ENCODE measurements at regions not wholly inside any gene's neighbourhood (a gene's known extent, or its start where the extent isn't known, plus 50 kb on each side); places are given as distances from the start of the nearest gene placed in this dataset.

DNA sequence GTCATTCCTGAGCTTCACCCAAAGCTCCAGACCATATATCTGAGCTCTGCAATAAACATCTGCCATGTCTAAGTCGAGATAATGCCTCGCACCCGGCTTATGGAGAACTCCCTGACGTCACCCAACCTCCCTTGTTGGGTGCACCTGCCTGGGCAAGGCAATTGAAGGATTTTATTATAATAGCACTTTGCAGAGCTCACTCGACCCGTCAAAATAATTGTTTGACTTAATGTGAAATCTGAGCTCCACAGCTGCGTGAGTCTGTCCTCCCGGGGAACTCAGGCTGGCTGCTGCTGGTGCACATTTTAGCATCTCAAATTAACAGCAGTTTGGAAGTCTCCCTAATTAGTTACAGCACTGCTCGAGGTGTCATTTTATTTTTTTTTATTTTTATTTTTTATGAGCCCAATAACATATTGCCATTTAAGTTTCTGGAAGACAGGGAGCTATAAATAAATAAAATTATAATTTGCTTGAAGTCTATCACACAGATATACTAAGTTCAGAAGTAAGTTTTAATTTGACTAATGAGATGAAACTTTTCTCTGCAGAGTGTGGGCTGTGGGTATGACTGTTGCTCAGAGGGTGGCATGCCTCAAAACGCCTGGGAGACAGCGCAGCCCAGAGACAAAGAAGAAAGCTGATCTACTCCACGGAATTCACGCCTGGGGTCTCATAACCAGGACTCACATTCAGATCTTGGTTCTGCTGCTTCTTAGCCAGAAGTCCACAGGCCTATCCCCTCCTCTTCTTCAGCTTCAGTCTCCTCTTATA is 401.4 kb upstream of the C16orf82 start:
- Mint-ChIP-seq H3K4me3 (no peak overlapping the region), H3K27ac (peak overlapping the region; percentile 51), H3K9me3 (peaks cover 9% of the 10 kb centered on the region), H3K27me3 (ENCODE audit: insufficient read depth) (no peaks in the 10 kb centered on the region), H3K36me3 (ENCODE audit: low read depth) (peaks cover 3% of the 10 kb centered on the region), H3K4me1 (ENCODE audit: low read depth) (peaks cover 30% of the 10 kb centered on the region)
- DNase-seq (ENCODE audit: low spot score): no peak
- intact Hi-C loops (cut with micrococcal nuclease): loop anchor here (2.0 to 5.0 kb wide), 2 partner anchors 107 to 127 kb away; no protein-coding TSS in a partner anchor

DNA sequence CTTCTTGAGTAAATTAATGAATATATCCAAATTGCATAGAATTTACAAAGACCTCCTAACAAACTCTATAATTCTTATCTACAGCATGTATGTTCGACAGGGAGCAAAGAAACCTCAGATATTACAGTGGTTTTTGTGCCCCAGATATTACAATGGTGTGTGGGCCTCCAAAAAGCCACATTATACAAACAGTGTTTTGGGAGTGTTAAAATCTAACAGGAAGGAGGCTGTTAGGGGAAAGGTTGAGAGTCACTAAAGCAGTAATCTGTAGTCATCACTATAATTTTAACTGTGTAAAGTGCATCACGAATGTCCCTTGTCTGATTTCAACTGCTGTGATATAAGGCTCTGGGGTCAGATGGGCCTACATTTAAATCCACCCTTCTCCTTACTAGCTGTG is 400.2 kb upstream of the C16orf82 start:
- no peaks in the 10 kb centered on the region for H3K27me3 Mint-ChIP-seq (ENCODE audit: insufficient read depth)
- intact Hi-C loops (cut with micrococcal nuclease): loop anchor here (5.0 kb wide), 1 partner anchor 126 kb away; no protein-coding TSS in a partner anchor
- peak overlapping the region; percentile 48 for H3K27ac Mint-ChIP-seq
- DNase-seq (ENCODE audit: low spot score): no peak
- peaks cover 17% of the 10 kb centered on the region for H3K9me3 Mint-ChIP-seq
- peaks cover 3% of the 10 kb centered on the region for H3K36me3 Mint-ChIP-seq (ENCODE audit: low read depth)
- no peak overlapping the region for H3K4me3 Mint-ChIP-seq
- H3K4me1 Mint-ChIP-seq (ENCODE audit: low read depth): peaks cover 36% of the 10 kb centered on the region

DNA sequence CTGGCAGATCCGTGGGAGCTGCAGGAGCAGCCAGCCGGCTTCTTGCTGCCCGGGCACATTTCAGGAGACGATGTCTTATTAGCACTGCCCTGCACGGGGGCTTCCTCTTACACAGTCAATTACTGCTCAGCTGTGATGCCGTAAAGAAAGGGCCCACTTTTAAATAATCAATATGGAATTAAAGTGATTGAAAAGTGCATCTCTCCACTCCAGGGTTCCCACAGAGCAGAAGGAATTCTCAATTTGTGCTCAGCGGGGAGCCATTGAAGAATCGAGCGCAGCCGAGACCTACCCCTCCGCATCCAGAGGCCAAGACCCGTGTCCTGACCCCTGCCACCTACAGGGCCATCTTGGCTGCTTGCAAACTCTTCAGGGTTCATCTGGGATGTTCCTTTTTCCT is 399.4 kb upstream of the C16orf82 start:
- DNase-seq (ENCODE audit: low spot score): no peak
- Mint-ChIP-seq H3K4me1 (ENCODE audit: low read depth) (peaks cover 44% of the 10 kb centered on the region), H3K27ac (no peak overlapping the region), H3K4me3 (no peak overlapping the region), H3K9me3 (peaks cover 22% of the 10 kb centered on the region), H3K36me3 (ENCODE audit: low read depth) (peaks cover 3% of the 10 kb centered on the region), H3K27me3 (ENCODE audit: insufficient read depth) (no peaks in the 10 kb centered on the region)
- intact Hi-C loops (cut with micrococcal nuclease): loop anchor here (5.0 kb wide), 1 partner anchor 125 kb away; no protein-coding TSS in a partner anchor

DNA sequence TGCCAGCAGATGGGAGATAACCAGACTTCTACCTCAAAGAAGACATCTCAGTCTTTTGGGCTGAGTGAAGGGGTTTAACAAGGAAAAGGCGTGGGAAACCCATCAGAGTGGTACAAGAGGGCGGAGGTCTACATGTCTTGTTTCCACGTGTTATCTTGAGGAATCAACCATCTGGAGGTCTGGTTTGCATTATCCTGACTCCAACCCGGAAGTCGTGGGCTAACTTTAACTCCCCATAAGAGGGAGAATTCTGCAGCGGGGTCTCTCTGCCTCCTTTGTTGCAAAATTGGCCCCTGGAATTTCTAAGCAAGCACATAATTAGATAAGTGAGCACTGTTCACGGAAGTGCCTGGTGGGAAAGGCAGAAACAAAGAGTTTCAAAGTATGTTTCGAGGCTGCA is 398.7 kb upstream of the C16orf82 start:
- no peaks in the 10 kb centered on the region for H3K27me3 Mint-ChIP-seq (ENCODE audit: insufficient read depth)
- H3K36me3 Mint-ChIP-seq (ENCODE audit: low read depth): peaks cover 7% of the 10 kb centered on the region
- H3K27ac Mint-ChIP-seq: peak overlapping the region; percentile 26
- H3K4me3 Mint-ChIP-seq: no peak overlapping the region
- peaks cover 51% of the 10 kb centered on the region for H3K4me1 Mint-ChIP-seq (ENCODE audit: low read depth)
- no peak for DNase-seq (ENCODE audit: low spot score)
- H3K9me3 Mint-ChIP-seq: peaks cover 28% of the 10 kb centered on the region
- intact Hi-C loops (cut with micrococcal nuclease): loop anchor here (5.0 kb wide), 1 partner anchor 124 kb away; no protein-coding TSS in a partner anchor

DNA sequence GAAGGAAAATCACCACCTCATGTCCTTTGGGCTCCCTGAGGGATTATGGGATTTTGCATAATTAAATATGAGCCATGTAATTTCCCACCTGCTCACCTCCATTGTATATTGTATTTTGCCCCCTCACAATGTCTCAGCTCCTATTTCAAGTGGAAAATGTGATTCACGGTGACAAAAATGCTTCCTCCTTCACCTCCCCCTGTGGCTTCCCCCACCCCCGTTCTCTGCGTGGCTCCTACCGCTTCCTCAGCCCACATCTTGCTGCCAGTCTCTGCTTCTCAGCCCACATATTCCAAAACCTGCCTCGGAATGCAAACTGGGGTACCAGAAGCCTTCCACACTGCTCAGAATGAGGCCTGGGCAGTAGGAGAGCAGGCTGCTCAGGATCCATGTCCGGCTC is 394.5 kb upstream of the C16orf82 start:
- intact Hi-C loops (cut with micrococcal nuclease): loop anchor here (1.0 to 2.0 kb wide), 3 partner anchors 74 to 706 kb away; no protein-coding TSS in a partner anchor
- Mint-ChIP-seq H3K4me1 (ENCODE audit: low read depth) (peaks cover 43% of the 10 kb centered on the region), H3K4me3 (peak overlapping the region; percentile 34), H3K9me3 (peaks cover 53% of the 10 kb centered on the region), H3K27me3 (ENCODE audit: insufficient read depth) (peaks cover 3% of the 10 kb centered on the region), H3K36me3 (ENCODE audit: low read depth) (peaks cover 16% of the 10 kb centered on the region), H3K27ac (peak overlapping the region; percentile 83)
- no peak for DNase-seq (ENCODE audit: low spot score)

DNA sequence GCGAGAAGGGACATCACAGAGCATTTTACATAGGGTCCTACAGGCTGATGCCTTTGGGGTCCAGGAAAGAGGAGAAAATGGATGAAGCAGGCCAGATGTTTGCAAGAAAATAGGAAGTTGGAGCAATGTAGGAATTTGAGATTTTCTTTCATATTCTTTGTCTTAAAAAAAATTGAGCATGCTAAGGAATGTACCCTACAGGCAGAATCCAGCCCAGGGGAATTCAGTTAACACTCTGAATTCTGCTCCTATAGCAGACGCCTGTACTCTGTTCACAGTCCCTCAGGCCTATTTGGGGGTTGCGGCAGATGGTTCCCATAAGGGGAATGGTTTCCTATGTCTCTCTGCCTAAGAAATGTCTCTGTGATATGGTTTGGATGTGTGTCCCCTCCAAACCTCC is 393.7 kb upstream of the C16orf82 start:
- H3K27ac Mint-ChIP-seq: peak overlapping the region; percentile 83

DNA sequence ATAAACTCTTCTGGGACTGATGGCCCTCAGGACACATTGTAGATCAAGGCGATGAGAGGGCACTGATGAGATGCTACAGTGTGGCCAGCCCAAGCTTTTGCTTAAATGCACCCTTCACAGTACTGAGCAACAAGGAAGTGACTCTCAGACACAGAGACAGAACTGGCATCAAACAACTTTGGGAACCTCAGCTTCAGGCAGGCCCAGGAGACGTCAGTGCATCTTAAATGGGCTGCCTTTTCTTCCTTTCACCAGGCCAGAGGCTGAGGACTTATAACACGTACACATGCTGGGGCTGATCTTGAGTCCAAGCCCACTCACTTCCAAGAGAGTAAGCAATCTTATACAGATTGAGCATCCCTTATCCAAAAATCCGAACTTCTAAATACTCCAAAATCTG is 386.1 kb upstream of the C16orf82 start:
- no peak for DNase-seq (ENCODE audit: low spot score)
- Mint-ChIP-seq H3K27me3 (ENCODE audit: insufficient read depth) (peaks cover 5% of the 10 kb centered on the region), H3K4me1 (ENCODE audit: low read depth) (no peaks in the 10 kb centered on the region), H3K27ac (no peak overlapping the region), H3K36me3 (ENCODE audit: low read depth) (no peaks in the 10 kb centered on the region), H3K9me3 (peaks cover 3% of the 10 kb centered on the region), H3K4me3 (no peak overlapping the region)
- intact Hi-C loops (cut with micrococcal nuclease): no loop called here

More for the DNA sequence above, 393.7 kb upstream of the C16orf82 start:
- Mint-ChIP-seq H3K4me1 (ENCODE audit: low read depth) (peaks cover 43% of the 10 kb centered on the region), H3K36me3 (ENCODE audit: low read depth) (peaks cover 16% of the 10 kb centered on the region), H3K27me3 (ENCODE audit: insufficient read depth) (peaks cover 3% of the 10 kb centered on the region), H3K9me3 (peaks cover 53% of the 10 kb centered on the region), H3K4me3 (no peak overlapping the region)
- DNase-seq (ENCODE audit: low spot score): no peak
- intact Hi-C loops (cut with micrococcal nuclease): loop anchor here (2.0 kb wide), 1 partner anchor 100 kb away; no protein-coding TSS in a partner anchor

DNA sequence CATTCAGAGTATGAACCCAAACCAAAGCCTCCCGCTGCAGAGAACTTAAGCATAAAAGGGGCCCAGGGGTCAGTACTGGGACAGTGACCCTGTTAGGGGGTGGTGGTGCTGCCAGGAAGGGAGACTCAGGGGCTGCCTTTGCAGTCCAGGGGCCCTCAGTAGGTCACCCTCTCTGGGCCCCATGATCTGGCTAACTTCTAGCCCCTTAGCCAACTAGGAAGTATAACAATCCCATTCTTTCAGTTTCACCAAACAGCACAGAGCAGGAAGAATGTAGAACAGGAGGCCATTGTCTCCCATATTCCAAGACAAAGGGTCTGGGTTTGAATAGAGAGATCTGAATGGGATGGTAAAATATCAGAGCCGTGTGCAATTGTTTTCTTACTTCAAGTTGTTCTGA is 378.6 kb upstream of the C16orf82 start:
- H3K36me3 Mint-ChIP-seq (ENCODE audit: low read depth): no peaks in the 10 kb centered on the region
- no peak overlapping the region for H3K4me3 Mint-ChIP-seq
- H3K27ac Mint-ChIP-seq: no peak overlapping the region
- no peaks in the 10 kb centered on the region for H3K4me1 Mint-ChIP-seq (ENCODE audit: low read depth)
- H3K9me3 Mint-ChIP-seq: peaks cover 4% of the 10 kb centered on the region
- H3K27me3 Mint-ChIP-seq (ENCODE audit: insufficient read depth): peaks cover 5% of the 10 kb centered on the region
- intact Hi-C loops (cut with micrococcal nuclease): no loop called here
- no peak for DNase-seq (ENCODE audit: low spot score)

DNA sequence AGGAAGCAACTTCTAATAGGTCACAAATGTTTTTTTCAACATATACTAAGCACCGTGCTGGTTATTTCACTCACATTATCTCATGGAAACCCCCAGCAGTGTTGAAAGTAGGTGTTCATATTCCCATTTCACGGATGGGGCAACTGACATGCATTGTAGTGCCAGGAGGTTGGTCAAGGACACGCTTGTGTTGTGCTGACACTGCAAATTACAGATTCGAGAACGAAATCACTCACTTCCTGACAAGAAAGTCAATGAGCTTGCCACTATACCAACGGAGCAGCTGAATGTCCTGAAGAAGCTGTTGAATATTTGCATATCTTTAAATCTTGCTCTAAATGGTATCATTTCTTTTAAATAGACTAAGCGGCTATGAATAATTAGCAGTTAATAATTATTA is 378.0 kb upstream of the C16orf82 start:
- DNase-seq (ENCODE audit: low spot score): no peak
- Mint-ChIP-seq H3K36me3 (ENCODE audit: low read depth) (no peaks in the 10 kb centered on the region), H3K9me3 (peaks cover 4% of the 10 kb centered on the region), H3K27ac (no peak overlapping the region), H3K4me3 (no peak overlapping the region), H3K4me1 (ENCODE audit: low read depth) (no peaks in the 10 kb centered on the region), H3K27me3 (ENCODE audit: insufficient read depth) (peaks cover 5% of the 10 kb centered on the region)
- intact Hi-C loops (cut with micrococcal nuclease): no loop called here

DNA sequence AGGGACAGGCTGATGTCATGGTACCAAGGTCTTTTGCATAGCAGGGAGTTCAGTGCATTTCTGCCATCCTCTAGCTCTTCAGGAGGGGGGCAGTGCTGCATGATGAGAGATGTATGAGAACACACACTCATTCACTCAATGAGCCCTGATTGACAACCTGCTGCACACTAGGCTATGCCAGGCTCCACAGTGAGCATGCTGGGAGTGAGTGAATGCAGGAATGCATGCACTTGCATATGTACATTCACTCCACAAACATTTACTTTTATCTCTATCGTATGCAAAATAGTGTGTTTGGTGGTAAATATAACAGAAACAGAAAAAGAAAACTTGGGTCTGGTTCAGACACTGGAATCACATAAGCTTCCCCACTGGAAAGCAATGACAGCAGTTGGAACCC is 374.1 kb upstream of the C16orf82 start:
- intact Hi-C loops (cut with micrococcal nuclease): no loop called here
- H3K9me3 Mint-ChIP-seq: peaks cover 4% of the 10 kb centered on the region
- no peak for DNase-seq (ENCODE audit: low spot score)
- H3K4me1 Mint-ChIP-seq (ENCODE audit: low read depth): no peaks in the 10 kb centered on the region
- no peak overlapping the region for H3K27ac Mint-ChIP-seq
- no peak overlapping the region for H3K4me3 Mint-ChIP-seq
- H3K36me3 Mint-ChIP-seq (ENCODE audit: low read depth): no peaks in the 10 kb centered on the region
- H3K27me3 Mint-ChIP-seq (ENCODE audit: insufficient read depth): no peaks in the 10 kb centered on the region

DNA sequence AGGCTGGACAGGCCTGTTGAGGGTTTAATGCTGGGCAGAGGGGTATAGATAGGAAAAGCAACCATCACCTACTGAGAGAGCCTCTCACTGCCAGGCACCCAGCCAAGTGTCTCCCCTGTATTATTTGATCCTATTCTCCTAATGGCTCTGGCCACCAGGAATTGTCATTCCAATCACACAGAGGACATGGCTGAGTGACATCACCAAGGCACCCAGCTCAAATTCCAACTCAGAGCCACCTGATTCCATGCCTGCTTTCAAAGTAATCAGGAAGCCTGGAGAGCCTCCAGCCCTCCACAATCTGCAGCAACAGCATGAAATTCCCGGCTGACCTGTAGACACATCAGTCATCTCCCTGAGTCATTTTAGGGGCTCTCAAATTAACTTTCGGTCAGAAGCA is 368.9 kb upstream of the C16orf82 start:
- Mint-ChIP-seq H3K4me1 (ENCODE audit: low read depth) (no peaks in the 10 kb centered on the region), H3K36me3 (ENCODE audit: low read depth) (no peaks in the 10 kb centered on the region), H3K27ac (no peak overlapping the region), H3K4me3 (no peak overlapping the region), H3K27me3 (ENCODE audit: insufficient read depth) (no peaks in the 10 kb centered on the region), H3K9me3 (peaks cover 11% of the 10 kb centered on the region)
- intact Hi-C loops (cut with micrococcal nuclease): no loop called here
- no peak for DNase-seq (ENCODE audit: low spot score)

DNA sequence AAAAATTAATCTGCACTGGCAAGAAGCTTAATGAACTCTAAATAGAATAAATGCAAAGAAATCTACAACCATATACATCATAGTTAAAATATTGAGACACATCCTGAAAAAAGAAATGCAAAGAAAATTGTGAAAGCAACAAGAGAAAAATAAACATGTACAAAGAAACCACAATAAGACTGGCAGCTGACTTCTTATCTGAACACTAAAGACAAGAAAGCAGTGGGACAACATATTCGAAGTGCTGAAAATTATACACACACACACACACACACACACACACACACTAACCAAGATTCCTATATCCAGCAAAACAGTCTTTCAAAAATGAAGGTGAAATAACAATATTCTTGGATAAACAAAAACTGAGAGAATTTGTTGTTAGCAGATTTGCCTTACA is 366.5 kb upstream of the C16orf82 start:
- Mint-ChIP-seq H3K4me1 (ENCODE audit: low read depth) (no peaks in the 10 kb centered on the region), H3K36me3 (ENCODE audit: low read depth) (no peaks in the 10 kb centered on the region), H3K9me3 (peaks cover 11% of the 10 kb centered on the region), H3K27ac (no peak overlapping the region), H3K27me3 (ENCODE audit: insufficient read depth) (peaks cover 2% of the 10 kb centered on the region), H3K4me3 (no peak overlapping the region)
- intact Hi-C loops (cut with micrococcal nuclease): no loop called here
- no peak for DNase-seq (ENCODE audit: low spot score)

DNA sequence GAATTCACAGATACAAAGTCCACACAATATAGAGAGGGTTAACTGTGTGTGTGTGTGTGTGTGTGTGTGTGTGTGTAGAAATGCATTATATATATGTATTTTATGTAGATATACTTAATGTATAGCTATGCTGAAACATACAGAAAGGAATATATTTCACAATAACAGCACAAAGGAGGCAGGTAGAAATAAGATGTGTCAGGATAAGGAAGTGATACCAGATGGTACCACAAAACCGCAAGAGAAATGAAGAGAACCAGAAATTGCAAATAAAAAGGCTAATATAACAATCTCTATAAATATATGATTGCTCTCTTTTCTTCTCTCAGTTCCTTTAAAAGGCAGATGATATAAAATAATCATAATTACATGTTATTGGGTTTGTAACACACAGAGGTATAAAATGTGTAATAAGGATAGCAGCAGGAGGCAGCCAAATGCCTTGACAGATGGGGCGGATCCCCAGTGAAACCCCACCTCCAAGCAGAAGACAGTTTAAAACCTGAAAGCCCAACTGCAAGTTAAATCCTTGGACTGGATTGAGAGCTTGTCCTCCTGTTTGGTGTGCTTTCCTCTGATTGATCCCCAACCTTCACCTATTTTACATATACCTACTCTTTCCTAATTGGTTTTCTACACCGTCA is 365.4 kb upstream of the C16orf82 start:
- Mint-ChIP-seq H3K4me1 (ENCODE audit: low read depth) (no peaks in the 10 kb centered on the region), H3K4me3 (no peak overlapping the region), H3K27ac (no peak overlapping the region), H3K36me3 (ENCODE audit: low read depth) (no peaks in the 10 kb centered on the region), H3K27me3 (ENCODE audit: insufficient read depth) (peaks cover 2% of the 10 kb centered on the region), H3K9me3 (peaks cover 11% of the 10 kb centered on the region)
- intact Hi-C loops (cut with micrococcal nuclease): no loop called here
- no peak for DNase-seq (ENCODE audit: low spot score)
